ENCODE measurements at regions not wholly inside any gene's neighbourhood (a gene's known extent, or its start where the extent isn't known, plus 50 kb on each side); places are given as distances from the start of the nearest gene placed in this dataset.

- no peak for DNase-seq
Observed at GRCh38 chrX:16222151-16222550, 54.9 kb downstream of the MAGEB17 start.

GRCh38 chrX:16223385-16223784, 56.1 kb downstream of the MAGEB17 start:
- DNase-seq = no peak

GRCh38 chrX:16239211-16239610, 71.9 kb downstream of the MAGEB17 start:
- no peak for DNase-seq

- DNase-seq = no peak
Observed at GRCh38 chrX:16240231-16240905, 73.1 kb downstream of the MAGEB17 start.

- DNase-seq = no peak
Observed at GRCh38 chrX:16240968-16241367, 73.7 kb downstream of the MAGEB17 start.

GRCh38 chrX:16250296-16250695, 83.0 kb downstream of the MAGEB17 start:
- no peak for DNase-seq

GRCh38 chrX:16251782-16252181, 84.5 kb downstream of the MAGEB17 start:
- DNase-seq = no peak

- no peak for DNase-seq
Observed at GRCh38 chrX:16258882-16259281, 91.6 kb downstream of the MAGEB17 start.

GRCh38 chrX:16267431-16267830, 100.2 kb downstream of the MAGEB17 start:
- no peak for DNase-seq

- no peak for DNase-seq
Observed at GRCh38 chrX:16268206-16268605, 100.9 kb downstream of the MAGEB17 start.

- peak; percentile 4 for DNase-seq
Observed at GRCh38 chrX:16278927-16279326, 111.6 kb downstream of the MAGEB17 start.

GRCh38 chrX:16282209-16282608, 114.9 kb downstream of the MAGEB17 start:
- DNase-seq = no peak

- no peak for DNase-seq
Observed at GRCh38 chrX:16284842-16285241, 117.6 kb downstream of the MAGEB17 start.

GRCh38 chrX:16290997-16291396, 123.7 kb downstream of the MAGEB17 start:
- no peak for DNase-seq

- DNase-seq = no peak
Observed at GRCh38 chrX:16300831-16301230, 133.6 kb downstream of the MAGEB17 start.

GRCh38 chrX:16304751-16305150, 137.5 kb downstream of the MAGEB17 start:
- no peak for DNase-seq

- DNase-seq = no peak
Observed at GRCh38 chrX:16305187-16305586, 137.9 kb downstream of the MAGEB17 start.

GRCh38 chrX:16307950-16308349, 140.7 kb downstream of the MAGEB17 start:
- no peak for DNase-seq

- no peak for DNase-seq
Observed at GRCh38 chrX:16308773-16309172, 141.5 kb downstream of the MAGEB17 start.

GRCh38 chrX:16310326-16310725, 143.0 kb downstream of the MAGEB17 start:
- DNase-seq = no peak

- no peak for DNase-seq
Observed at GRCh38 chrX:16311671-16312070, 144.4 kb downstream of the MAGEB17 start.

GRCh38 chrX:16312761-16313623, 145.7 kb downstream of the MAGEB17 start:
- no peak for DNase-seq

- DNase-seq = no peak
Observed at GRCh38 chrX:16316331-16316730, 149.1 kb downstream of the MAGEB17 start.

- DNase-seq = no peak
Observed at GRCh38 chrX:16319929-16320328, 152.6 kb downstream of the MAGEB17 start.
